NT2/D1 (cell line): ENCODE measurements at regions not wholly inside any gene's neighbourhood (a gene's known extent, or its start where the extent isn't known, plus 50 kb on each side); places are given as distances from the start of the nearest gene placed in this dataset.

Experiments
- SUZ12 ChIP-seq: IDR thresholded peaks from 2 replicates; pipeline ENCODE4 v1.6.1; 2011; ENCODE audit not compliant: insufficient read length, insufficient read depth; ENCODE audit errors: extremely low read depth
- ZNF274 ChIP-seq: IDR thresholded peaks from 2 replicates; pipeline ENCODE4 v1.6.1; 2011; ENCODE audit warnings: mild to moderate bottlenecking, low read depth, low read length

DNA sequence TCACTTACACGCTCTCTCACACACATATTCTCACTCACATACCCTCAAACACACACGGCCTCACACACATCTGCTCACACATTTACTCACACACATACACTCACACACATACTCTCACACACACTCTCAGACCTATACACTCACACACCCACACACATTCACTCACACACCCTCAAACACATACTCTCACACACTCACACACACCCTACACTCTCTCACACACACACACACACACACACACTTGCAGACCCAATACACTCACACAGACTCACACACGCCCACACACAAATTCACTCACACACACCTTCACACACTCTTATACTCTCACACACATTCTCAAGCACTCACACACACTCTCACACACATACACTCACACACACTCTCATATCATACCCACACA lies 155.5 kb upstream of the BACE2 start:
- TF ChIP-seq SUZ12 (no peak), ZNF274 (no peak)
